Sigmoid colon (tissue), 4 donors: ENCODE measurements at regions not wholly inside any gene's neighbourhood (a gene's known extent, or its start where the extent isn't known, plus 50 kb on each side); places are given as distances from the start of the nearest gene placed in this dataset.

Experiments
- EP300 ChIP-seq, 4 donors: sonication (generic); formaldehyde crosslinking; IDR thresholded peaks; one replicate each; pipeline ENCODE4 v1.6.1; 2017; ENCODE audit warnings: antibody characterized with exemption in 4 of 4
- TF ChIP-seq, protein P1 (sequence below), 4 experiments: fragments of 450-650 bp in 3 of 4; fragments of 200-600 bp in 1 of 4; IDR thresholded peaks; one replicate each; pipeline ENCODE4 v1.5.1; 2016 to 2019; ENCODE audit warnings: antibody characterized with exemption in 4 of 4, mild to moderate bottlenecking in 3 of 4, moderate library complexity in 2 of 4

DNA sequence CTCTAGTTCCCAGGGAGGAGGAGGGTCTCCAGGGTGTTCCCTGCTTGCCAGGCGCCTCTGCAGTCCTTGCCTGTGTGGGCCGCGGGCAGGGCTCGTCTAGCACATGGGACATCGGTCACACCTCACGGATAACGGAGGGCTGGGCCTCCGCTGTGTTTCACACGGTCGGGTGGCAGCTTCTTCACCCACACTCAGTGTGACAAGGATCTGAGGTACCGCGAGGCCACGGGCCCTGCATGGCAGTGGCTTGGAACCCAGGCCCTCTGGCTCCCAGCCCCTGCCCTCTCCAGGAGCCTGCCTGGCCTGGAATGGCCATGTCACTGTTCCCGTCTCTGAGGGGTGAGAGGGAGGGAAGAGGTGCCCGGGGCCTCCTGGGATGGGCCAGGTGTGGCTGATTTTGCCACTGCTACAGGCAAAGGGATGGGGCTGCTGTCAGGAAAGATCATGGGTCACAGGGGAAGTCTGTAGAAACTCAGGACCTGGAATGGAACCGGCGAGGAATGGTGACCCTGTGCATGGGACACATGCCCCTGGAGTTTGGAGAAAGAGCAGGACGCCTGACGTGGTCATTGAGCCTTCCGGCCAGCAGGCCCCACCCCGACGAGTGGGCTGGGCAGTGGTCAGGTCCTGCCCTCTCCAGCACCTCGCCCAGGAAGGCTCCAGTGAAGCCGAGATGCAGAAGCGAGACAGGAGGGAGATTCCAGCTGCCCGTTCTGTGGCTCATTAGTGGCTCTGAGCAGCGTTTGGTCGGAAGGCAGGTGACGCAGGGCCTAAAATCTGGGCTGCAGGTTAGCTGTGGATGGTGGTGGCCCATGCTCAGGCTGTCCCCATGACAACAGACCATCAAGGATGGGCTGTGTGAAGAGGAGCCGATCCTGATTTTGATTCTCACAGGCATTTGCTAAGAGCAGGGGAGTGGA is 76.5 kb upstream of the GSE1 start:
- TF ChIP-seq, protein P1, sequence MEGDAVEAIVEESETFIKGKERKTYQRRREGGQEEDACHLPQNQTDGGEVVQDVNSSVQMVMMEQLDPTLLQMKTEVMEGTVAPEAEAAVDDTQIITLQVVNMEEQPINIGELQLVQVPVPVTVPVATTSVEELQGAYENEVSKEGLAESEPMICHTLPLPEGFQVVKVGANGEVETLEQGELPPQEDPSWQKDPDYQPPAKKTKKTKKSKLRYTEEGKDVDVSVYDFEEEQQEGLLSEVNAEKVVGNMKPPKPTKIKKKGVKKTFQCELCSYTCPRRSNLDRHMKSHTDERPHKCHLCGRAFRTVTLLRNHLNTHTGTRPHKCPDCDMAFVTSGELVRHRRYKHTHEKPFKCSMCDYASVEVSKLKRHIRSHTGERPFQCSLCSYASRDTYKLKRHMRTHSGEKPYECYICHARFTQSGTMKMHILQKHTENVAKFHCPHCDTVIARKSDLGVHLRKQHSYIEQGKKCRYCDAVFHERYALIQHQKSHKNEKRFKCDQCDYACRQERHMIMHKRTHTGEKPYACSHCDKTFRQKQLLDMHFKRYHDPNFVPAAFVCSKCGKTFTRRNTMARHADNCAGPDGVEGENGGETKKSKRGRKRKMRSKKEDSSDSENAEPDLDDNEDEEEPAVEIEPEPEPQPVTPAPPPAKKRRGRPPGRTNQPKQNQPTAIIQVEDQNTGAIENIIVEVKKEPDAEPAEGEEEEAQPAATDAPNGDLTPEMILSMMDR (IDR thresholded peaks at IDR 0.05): no peak
- TF ChIP-seq EP300 (IDR thresholded peaks at IDR 0.05): no peak
